Fibroblast of lung (primary cell): ENCODE measurements at regions not wholly inside any gene's neighbourhood (a gene's known extent, or its start where the extent isn't known, plus 50 kb on each side); places are given as distances from the start of the nearest gene placed in this dataset.
A peak's percentile ranks its signal among the peaks of the same experiment; 100 is the strongest.

Experiments
- DNase-seq, 2 donors: peaks; one replicate each; pipeline versions ENCODE4 v3.0.0 to v3.0.0-alpha.2; 2010; ENCODE audit warnings: low read depth in 2 of 2
- H2AFZ ChIP-seq: 2 replicates; pipeline ENCODE4 v1.5.1; 2012; ENCODE audit warnings: low read length, control low read depth, inconsistent platforms
- H3K27ac ChIP-seq: 2 replicates; pipeline ENCODE4 v1.5.1; 2011; ENCODE audit warnings: low read length, control low read depth; ENCODE audit not compliant: insufficient read depth
- H3K27me3 ChIP-seq: 2 replicates; pipeline ENCODE4 v1.5.1; 2011; ENCODE audit warnings: mild to moderate bottlenecking, low read length; ENCODE audit not compliant: control insufficient read depth, insufficient read depth
- H3K36me3 ChIP-seq: 2 replicates; pipeline ENCODE4 v1.5.1; 2011; ENCODE audit warnings: low read length; ENCODE audit not compliant: control insufficient read depth, insufficient read depth
- H3K4me1 ChIP-seq: 2 replicates; pipeline ENCODE4 v1.5.1; 2011; ENCODE audit warnings: low read length; ENCODE audit not compliant: control insufficient read depth, insufficient read depth; ENCODE audit errors: extremely low read depth
- H3K4me2 ChIP-seq: 2 replicates; pipeline ENCODE4 v1.5.1; 2011; ENCODE audit warnings: low read length, control low read depth; ENCODE audit not compliant: insufficient read depth; ENCODE audit errors: extremely low read depth
- H3K4me3 ChIP-seq, 4 experiments: fragments of 200-600 bp in 1 of 4; sonication (generic) in 1 of 4; replicated peaks in 1 of 4; 2 replicates each; pipeline ENCODE4 v1.5.1; 2011 to 2016; ENCODE audit warnings: low read length in 4 of 4, low read depth in 3 of 4, mild to moderate bottlenecking in 3 of 4, control low read depth in 2 of 4, inconsistent platforms in 1 of 4, mixed read lengths in 1 of 4; ENCODE audit not compliant: insufficient read depth in 1 of 4; ENCODE audit errors: control extremely low read depth in 1 of 4
- H3K79me2 ChIP-seq: 2 replicates; pipeline ENCODE4 v1.5.1; 2012; ENCODE audit warnings: mild to moderate bottlenecking, low read length, inconsistent platforms; ENCODE audit not compliant: control insufficient read depth, insufficient read depth
- H3K9ac ChIP-seq: 2 replicates; pipeline ENCODE4 v1.5.1; 2011; ENCODE audit warnings: mild to moderate bottlenecking, low read length, control low read depth; ENCODE audit not compliant: insufficient read depth
- H3K9me3 ChIP-seq: 2 replicates; pipeline ENCODE4 v1.5.1; 2012; ENCODE audit warnings: low read depth, low read length; ENCODE audit not compliant: control insufficient read depth, insufficient read depth
- H4K20me1 ChIP-seq: 2 replicates; pipeline ENCODE4 v1.5.1; 2011; ENCODE audit warnings: low read length; ENCODE audit not compliant: control insufficient read depth, insufficient read depth; ENCODE audit errors: extremely low read depth
- EZH2 ChIP-seq: IDR thresholded peaks from 2 replicates; pipeline ENCODE4 v1.5.1; 2012; ENCODE audit warnings: low read length, control low read depth, mild to moderate bottlenecking; ENCODE audit errors: missing control alignments
- TF ChIP-seq, protein P1 (sequence below), 2 donors: IDR thresholded peaks in 1 of 2; conservative IDR thresholded peaks in 1 of 2; 1 replicate in 1 of 2; 2 replicates in 1 of 2; pipeline ENCODE4 v1.5.1; 2011 to 2012; ENCODE audit warnings: low read length in 2 of 2, control low read depth in 1 of 2, inconsistent platforms in 1 of 2, low read depth in 1 of 2, mild to moderate bottlenecking in 1 of 2

DNA sequence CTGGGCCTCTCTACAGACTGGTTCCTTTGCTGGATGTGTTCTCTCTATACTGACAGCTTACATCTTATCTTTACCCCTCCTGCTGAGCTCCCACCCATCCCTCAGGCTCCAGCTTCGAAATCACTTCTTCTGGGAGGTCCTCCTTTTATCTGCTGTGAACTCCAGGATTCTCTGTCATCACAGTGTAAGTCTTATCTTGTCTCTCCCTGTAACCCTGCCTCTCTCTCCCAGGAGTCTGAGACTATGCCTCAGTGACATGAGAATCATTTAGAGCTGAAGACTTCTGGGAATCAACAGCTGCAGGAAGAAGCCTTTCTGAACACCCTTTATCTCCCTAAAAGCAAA, 148.1 kb upstream of the HS3ST3A1 start:
- no peak for DNase-seq
- Histone ChIP-seq H3K9ac (no peak overlapping the region), H3K27me3 (no peaks in the 10 kb centered on the region), H3K27ac (no peak overlapping the region), H2AFZ (no peak overlapping the region), H3K36me3 (no peaks in the 10 kb centered on the region), H3K9me3 (no peaks in the 10 kb centered on the region), H3K4me1 (no peaks in the 10 kb centered on the region), H3K4me2 (no peak overlapping the region), H4K20me1 (no peaks in the 10 kb centered on the region), H3K4me3 (no peak overlapping the region), H3K79me2 (no peaks in the 10 kb centered on the region)
- TF ChIP-seq EZH2: no peak
- TF ChIP-seq, protein P1, sequence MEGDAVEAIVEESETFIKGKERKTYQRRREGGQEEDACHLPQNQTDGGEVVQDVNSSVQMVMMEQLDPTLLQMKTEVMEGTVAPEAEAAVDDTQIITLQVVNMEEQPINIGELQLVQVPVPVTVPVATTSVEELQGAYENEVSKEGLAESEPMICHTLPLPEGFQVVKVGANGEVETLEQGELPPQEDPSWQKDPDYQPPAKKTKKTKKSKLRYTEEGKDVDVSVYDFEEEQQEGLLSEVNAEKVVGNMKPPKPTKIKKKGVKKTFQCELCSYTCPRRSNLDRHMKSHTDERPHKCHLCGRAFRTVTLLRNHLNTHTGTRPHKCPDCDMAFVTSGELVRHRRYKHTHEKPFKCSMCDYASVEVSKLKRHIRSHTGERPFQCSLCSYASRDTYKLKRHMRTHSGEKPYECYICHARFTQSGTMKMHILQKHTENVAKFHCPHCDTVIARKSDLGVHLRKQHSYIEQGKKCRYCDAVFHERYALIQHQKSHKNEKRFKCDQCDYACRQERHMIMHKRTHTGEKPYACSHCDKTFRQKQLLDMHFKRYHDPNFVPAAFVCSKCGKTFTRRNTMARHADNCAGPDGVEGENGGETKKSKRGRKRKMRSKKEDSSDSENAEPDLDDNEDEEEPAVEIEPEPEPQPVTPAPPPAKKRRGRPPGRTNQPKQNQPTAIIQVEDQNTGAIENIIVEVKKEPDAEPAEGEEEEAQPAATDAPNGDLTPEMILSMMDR (conservative IDR thresholded peaks at IDR 0.05 in 1 of 2, IDR thresholded peaks at IDR 0.05 in 1 of 2; ENCODE audit: low read depth in 1 of 2, low read length in 2 of 2): no peak

DNA sequence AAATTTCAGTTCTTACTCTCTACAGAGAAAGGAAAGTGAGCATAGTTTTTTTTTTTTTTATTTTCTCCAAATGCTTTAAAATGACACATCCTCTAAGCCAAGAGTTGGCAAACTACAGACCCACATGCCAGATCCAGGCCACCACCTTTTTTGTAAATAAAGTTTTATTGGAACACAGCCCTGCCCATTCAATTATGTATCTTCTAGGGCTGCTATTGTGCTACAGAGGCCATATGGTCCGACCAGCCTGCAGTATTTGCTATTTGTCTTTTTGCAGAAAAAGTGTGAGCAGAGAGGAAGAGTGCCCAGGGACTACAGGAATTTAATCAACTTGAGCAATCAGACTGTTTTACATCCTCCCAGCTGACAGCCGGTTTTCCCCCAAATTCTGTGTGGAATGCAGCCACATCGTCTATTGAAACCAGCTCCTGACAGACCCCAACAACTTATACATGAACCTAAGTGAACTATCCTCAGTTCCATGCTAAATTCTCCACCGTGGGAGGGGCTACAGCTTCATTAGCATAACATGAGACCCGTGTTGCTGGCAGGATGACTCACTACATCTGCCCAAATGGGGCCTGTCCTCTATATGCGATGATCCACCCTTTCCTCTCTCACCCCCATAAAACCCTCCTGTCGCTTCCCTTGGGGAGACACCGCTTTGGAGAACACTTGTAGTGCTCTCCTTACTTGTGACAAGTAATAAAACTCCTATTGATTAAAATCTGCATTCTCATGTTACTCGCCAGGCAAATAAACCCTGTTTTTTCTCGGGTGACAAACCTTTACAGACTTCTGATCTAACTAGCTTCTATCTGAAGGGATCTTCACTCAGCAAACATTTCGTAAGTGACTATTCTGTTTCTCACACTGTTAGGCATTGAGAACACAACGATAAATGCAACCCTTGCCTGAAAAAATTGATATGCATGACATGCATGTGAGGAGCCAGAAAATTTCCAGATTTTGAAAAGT, 149.4 kb upstream of the HS3ST3A1 start:
- Histone ChIP-seq H3K27me3 (no peaks in the 10 kb centered on the region), H3K27ac (no peak overlapping the region), H4K20me1 (no peaks in the 10 kb centered on the region), H2AFZ (no peak overlapping the region), H3K4me3 (no peak overlapping the region), H3K79me2 (no peaks in the 10 kb centered on the region), H3K9ac (no peak overlapping the region), H3K4me2 (no peak overlapping the region), H3K9me3 (no peaks in the 10 kb centered on the region), H3K36me3 (no peaks in the 10 kb centered on the region), H3K4me1 (no peaks in the 10 kb centered on the region)
- TF ChIP-seq, protein P1 (conservative IDR thresholded peaks at IDR 0.05 in 1 of 2, IDR thresholded peaks at IDR 0.05 in 1 of 2; ENCODE audit: low read depth in 1 of 2, low read length in 2 of 2): no peak
- no peak for TF ChIP-seq EZH2
- peak; percentile 23 to 49 for DNase-seq

DNA sequence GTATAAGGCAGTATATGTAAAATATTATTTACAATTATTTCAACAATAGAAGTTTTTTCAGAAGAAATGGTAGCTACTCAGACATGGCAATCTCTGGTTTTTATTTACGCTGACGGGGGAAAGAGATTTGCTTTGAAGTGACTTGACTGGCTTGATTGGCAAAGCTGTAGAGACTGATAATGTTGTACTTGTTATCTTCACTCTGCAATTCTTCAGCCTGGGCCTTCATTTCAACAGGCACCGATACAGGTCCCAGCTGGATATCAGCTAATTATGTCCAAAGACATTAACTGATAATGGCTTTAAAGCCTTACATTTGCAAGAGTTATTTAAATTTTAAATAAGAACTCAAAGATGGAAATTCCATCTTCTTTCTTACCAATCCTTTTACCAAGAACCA, 151.4 kb upstream of the HS3ST3A1 start:
- H3K4me3 ChIP-seq: no peak overlapping the region
- TF ChIP-seq EZH2: no peak
- TF ChIP-seq, protein P1 (conservative IDR thresholded peaks at IDR 0.05 in 1 of 2, IDR thresholded peaks at IDR 0.05 in 1 of 2; ENCODE audit: low read depth in 1 of 2, low read length in 2 of 2): no peak
- no peaks in the 10 kb centered on the region for H3K79me2 ChIP-seq
- DNase-seq: no peak
- H3K9me3 ChIP-seq: no peaks in the 10 kb centered on the region
- no peaks in the 10 kb centered on the region for H3K4me1 ChIP-seq
- no peak overlapping the region for H3K9ac ChIP-seq
- no peaks in the 10 kb centered on the region for H4K20me1 ChIP-seq
- no peak overlapping the region for H3K4me2 ChIP-seq
- H3K36me3 ChIP-seq: no peaks in the 10 kb centered on the region
- no peak overlapping the region for H2AFZ ChIP-seq
- no peaks in the 10 kb centered on the region for H3K27me3 ChIP-seq
- H3K27ac ChIP-seq: no peak overlapping the region
